HG03432 (cell line): ENCODE measurements at regions not wholly inside any gene's neighbourhood (a gene's known extent, or its start where the extent isn't known, plus 50 kb on each side); places are given as distances from the start of the nearest gene placed in this dataset.
A peak's percentile ranks its signal among the peaks of the same experiment; 100 is the strongest.
"Not testable (repeated sequence)": the region's sequence is repeated elsewhere in the genome, so short reads cannot be mapped to it uniquely, and the experiment has no call there.

Experiments used
- ATAC-seq: cut with Tn5 transposase; IDR thresholded peaks from one replicate; pipeline ENCODE4 v1.9.1; 2021; ENCODE audit warnings: mild to moderate bottlenecking, moderate library complexity; ENCODE audit not compliant: unreplicated experiment

- ATAC-seq: no peak
Observed at GRCh38 chrX:65331371-65331770, 203.2 kb downstream of the LAS1L start.

GRCh38 chrX:65300104-65300809 is 234.3 kb downstream of the LAS1L start:
- no peak for ATAC-seq

GRCh38 chrX:65282905-65283304 is 251.7 kb downstream of the LAS1L start:
- ATAC-seq: not testable (repeated sequence)

- ATAC-seq: no peak
Observed at GRCh38 chrX:65273152-65273551, 261.4 kb downstream of the LAS1L start.

- no peak for ATAC-seq
Observed at GRCh38 chrX:65266482-65266881, 268.1 kb downstream of the LAS1L start.

- ATAC-seq: no peak
Observed at GRCh38 chrX:65253817-65254216, 277.6 kb upstream of the ZC4H2 start.

- ATAC-seq: no peak
Observed at GRCh38 chrX:65241059-65241721, 264.9 kb upstream of the ZC4H2 start.

- ATAC-seq: no peak
Observed at GRCh38 chrX:65203545-65203944, 227.3 kb upstream of the ZC4H2 start.

GRCh38 chrX:65196758-65197360 is 220.6 kb upstream of the ZC4H2 start:
- no peak for ATAC-seq

GRCh38 chrX:65195621-65196020 is 219.4 kb upstream of the ZC4H2 start:
- no peak for ATAC-seq

- no peak for ATAC-seq
Observed at GRCh38 chrX:65194547-65194946, 218.3 kb upstream of the ZC4H2 start.

GRCh38 chrX:65163325-65163724 is 187.1 kb upstream of the ZC4H2 start:
- not testable (repeated sequence) for ATAC-seq

GRCh38 chrX:65148232-65148631 is 172.0 kb upstream of the ZC4H2 start:
- ATAC-seq: no peak

GRCh38 chrX:65136424-65136823 is 160.2 kb upstream of the ZC4H2 start:
- no peak for ATAC-seq

- ATAC-seq: no peak
Observed at GRCh38 chrX:65127842-65128241, 151.6 kb upstream of the ZC4H2 start.

- ATAC-seq: no peak
Observed at GRCh38 chrX:65098851-65099250, 122.6 kb upstream of the ZC4H2 start.

- no peak for ATAC-seq
Observed at GRCh38 chrX:65093658-65094057, 117.4 kb upstream of the ZC4H2 start.

- ATAC-seq: no peak
Observed at GRCh38 chrX:65073233-65073632, 97.0 kb upstream of the ZC4H2 start.

- no peak for ATAC-seq
Observed at GRCh38 chrX:65072590-65072989, 96.3 kb upstream of the ZC4H2 start.

- not testable (repeated sequence) for ATAC-seq
Observed at GRCh38 chrX:65058626-65059025, 82.4 kb upstream of the ZC4H2 start.

- ATAC-seq: no peak
Observed at GRCh38 chrX:65045001-65045400, 68.8 kb upstream of the ZC4H2 start.

- ATAC-seq: peak; percentile 37
Observed at GRCh38 chrX:65035446-65035770, 59.2 kb upstream of the ZC4H2 start.
